H9 (cell line): ENCODE measurements at regions not wholly inside any gene's neighbourhood (a gene's known extent, or its start where the extent isn't known, plus 50 kb on each side); places are given as distances from the start of the nearest gene placed in this dataset.
"Not testable (repeated sequence)": the region's sequence is repeated elsewhere in the genome, so short reads cannot be mapped to it uniquely, and the experiment has no call there.

Experiments used
- DNase-seq: peaks from one replicate; pipeline ENCODE4 v3.0.0-alpha.2; 2017
- H2AFZ ChIP-seq: one replicate; pipeline ENCODE4 v1.6.1; 2013; ENCODE audit warnings: mild to moderate bottlenecking, low read length, control low read depth, moderate library complexity
- H2AK5ac ChIP-seq: 2 replicates; pipeline ENCODE4 v1.6.1; 2013; ENCODE audit warnings: low read length, control low read depth, mixed read lengths; ENCODE audit not compliant: insufficient read length
- H2BK120ac ChIP-seq: one replicate; pipeline ENCODE4 v1.6.1; 2013; ENCODE audit warnings: low read depth, mild to moderate bottlenecking, low read length, control low read depth, inconsistent platforms; ENCODE audit not compliant: poor library complexity, severe bottlenecking
- H2BK12ac ChIP-seq: 2 replicates; pipeline ENCODE4 v1.6.1; 2013; ENCODE audit warnings: low read length, control low read depth, mixed read lengths, low read depth; ENCODE audit not compliant: insufficient read length
- H2BK15ac ChIP-seq: 2 replicates; pipeline ENCODE4 v1.6.1; 2013; ENCODE audit warnings: low read depth, low read length, control low read depth
- H2BK20ac ChIP-seq: one replicate; pipeline ENCODE4 v1.6.1; 2013; ENCODE audit warnings: low read depth, mild to moderate bottlenecking, low read length, control low read depth, inconsistent platforms; ENCODE audit not compliant: poor library complexity, severe bottlenecking
- H2BK5ac ChIP-seq: 2 replicates; pipeline ENCODE4 v1.6.1; 2013; ENCODE audit warnings: low read length, control low read depth, mixed read lengths; ENCODE audit not compliant: insufficient read length
- H3K14ac ChIP-seq: 2 replicates; pipeline ENCODE4 v1.6.1; 2013; ENCODE audit warnings: low read length, control low read depth; ENCODE audit not compliant: insufficient read depth
- H3K18ac ChIP-seq: 2 replicates; pipeline ENCODE4 v1.6.1; 2013; ENCODE audit warnings: low read depth, mild to moderate bottlenecking, mixed read lengths, low read length, control low read depth; ENCODE audit not compliant: insufficient read length
- H3K23ac ChIP-seq: 2 replicates; pipeline ENCODE4 v1.6.1; 2013; ENCODE audit warnings: low read length, control low read depth, mixed read lengths, low read depth; ENCODE audit not compliant: insufficient read length
- H3K23me2 ChIP-seq: 2 replicates; pipeline ENCODE4 v1.6.1; 2013; ENCODE audit warnings: low read depth, mild to moderate bottlenecking, mixed read lengths, low read length, control low read depth; ENCODE audit not compliant: insufficient read length, poor library complexity, severe bottlenecking
- H3K27ac ChIP-seq: 2 replicates; pipeline ENCODE4 v1.5.1; 2013; ENCODE audit warnings: low read length, control low read depth, mixed read lengths, low read depth; ENCODE audit not compliant: insufficient read length
- H3K27me3 ChIP-seq: 2 replicates; pipeline ENCODE4 v1.6.1; 2013; ENCODE audit warnings: low read length, control low read depth, inconsistent platforms; ENCODE audit not compliant: insufficient read depth
- H3K4ac ChIP-seq: 2 replicates; pipeline ENCODE4 v1.6.1; 2013; ENCODE audit warnings: low read depth, mild to moderate bottlenecking, control low read depth, inconsistent platforms, low read length, moderate library complexity
- H3K4me1 ChIP-seq: 2 replicates; pipeline ENCODE4 v1.6.1; 2013; ENCODE audit warnings: low read length, control low read depth, inconsistent platforms; ENCODE audit not compliant: insufficient read depth
- H3K4me2 ChIP-seq: 2 replicates; pipeline ENCODE4 v1.6.1; 2013; ENCODE audit warnings: low read length, control low read depth, mixed read lengths; ENCODE audit not compliant: insufficient read length, insufficient read depth
- H3K56ac ChIP-seq: 2 replicates; pipeline ENCODE4 v1.6.1; 2013; ENCODE audit warnings: low read depth, mild to moderate bottlenecking, mixed read lengths, low read length, control low read depth; ENCODE audit not compliant: insufficient read length
- H3K79me1 ChIP-seq: 2 replicates; pipeline ENCODE4 v1.6.1; 2013; ENCODE audit warnings: low read depth, mild to moderate bottlenecking, moderate library complexity, low read length, control low read depth, inconsistent platforms; ENCODE audit not compliant: insufficient read depth, poor library complexity, severe bottlenecking
- H3K79me2 ChIP-seq: 2 replicates; pipeline ENCODE4 v1.6.1; 2013; ENCODE audit warnings: low read length, control low read depth, inconsistent platforms; ENCODE audit not compliant: insufficient read depth
- H3K9ac ChIP-seq: 2 replicates; pipeline ENCODE4 v1.6.1; 2013; ENCODE audit warnings: low read length, control low read depth, mixed read lengths; ENCODE audit not compliant: insufficient read length; ENCODE audit errors: extremely low read depth
- H3K9me3 ChIP-seq: one replicate; pipeline ENCODE4 v1.6.1; 2013; ENCODE audit warnings: low read depth, low read length, inconsistent platforms; ENCODE audit not compliant: control insufficient read depth
- H3T11ph ChIP-seq: one replicate; pipeline ENCODE4 v1.6.1; 2013; ENCODE audit warnings: mild to moderate bottlenecking, low read length, control low read depth, inconsistent platforms
- H4K20me1 ChIP-seq: one replicate; pipeline ENCODE4 v1.6.1; 2013; ENCODE audit not compliant: control insufficient read depth, insufficient read length, insufficient read depth
- H4K5ac ChIP-seq: 2 replicates; pipeline ENCODE4 v1.6.1; 2013; ENCODE audit warnings: low read depth, mild to moderate bottlenecking, mixed read lengths, low read length, control low read depth; ENCODE audit not compliant: insufficient read length
- H4K8ac ChIP-seq: replicated peaks from 2 replicates; pipeline ENCODE4 v1.6.1; 2013; ENCODE audit warnings: low read length, control low read depth, mixed read lengths, low read depth; ENCODE audit not compliant: insufficient read length
- H4K91ac ChIP-seq: 2 replicates; pipeline ENCODE4 v1.6.1; 2013; ENCODE audit warnings: low read depth, mild to moderate bottlenecking, moderate library complexity, mixed read lengths, low read length, control low read depth; ENCODE audit not compliant: insufficient read length
- H3K27ac Mint-ChIP-seq, 3 experiments: 2 replicates in 2 of 3; 3 replicates in 1 of 3; pipeline ENCODE4 v1.8.0; 2020 to 2021; ENCODE audit warnings: mixed read lengths in 3 of 3, mild to moderate bottlenecking in 1 of 3, moderate library complexity in 1 of 3
- H3K27me3 Mint-ChIP-seq: 2 replicates; pipeline ENCODE4 v1.8.0; 2021; ENCODE audit warnings: low read depth, mild to moderate bottlenecking, moderate library complexity, mixed read lengths
- H3K36me3 Mint-ChIP-seq, 3 experiments: 2 replicates in 2 of 3; 3 replicates in 1 of 3; pipeline ENCODE4 v1.8.0; 2020 to 2021; ENCODE audit warnings: low read depth in 3 of 3, mixed read lengths in 3 of 3; ENCODE audit not compliant: insufficient read depth in 1 of 3
- H3K4me1 Mint-ChIP-seq, 2 experiments: 2 replicates each; pipeline ENCODE4 v1.8.0; 2020; ENCODE audit warnings: mixed read lengths in 2 of 2
- H3K4me3 Mint-ChIP-seq, 2 experiments: 2 replicates in 1 of 2; 3 replicates in 1 of 2; pipeline ENCODE4 v1.8.0; 2020 to 2021; ENCODE audit warnings: mild to moderate bottlenecking in 2 of 2, mixed read lengths in 2 of 2, moderate library complexity in 1 of 2
- H3K9me3 Mint-ChIP-seq, 2 experiments: 2 replicates in 1 of 2; 3 replicates in 1 of 2; pipeline ENCODE4 v1.8.0; 2020; ENCODE audit warnings: mild to moderate bottlenecking in 2 of 2, mixed read lengths in 2 of 2, moderate library complexity in 1 of 2
- WGBS: extraction: QIAGEN DNeasy Blood & Tissue Kit; methylation state at CpG from one replicate; pipeline ENCODE4 v1.1.7; 2013; ENCODE audit warnings: missing lambda C conversion rate, low lambda C conversion rate, mixed read lengths; ENCODE audit not compliant: insufficient read length; ENCODE audit errors: extremely low coverage; 5-methylcytosine and 5-hydroxymethylcytosine counted together

- H3K79me2 ChIP-seq, H3K56ac ChIP-seq, H3K4me1 Mint-ChIP-seq, H2AFZ ChIP-seq, H3K4me3 Mint-ChIP-seq, H3K9ac ChIP-seq, DNase-seq, H4K8ac ChIP-seq, H4K20me1 ChIP-seq, H3K23ac ChIP-seq, H2BK15ac ChIP-seq, H4K5ac ChIP-seq, H3K4me2 ChIP-seq, H2BK5ac ChIP-seq, H4K91ac ChIP-seq, H3K27me3 ChIP-seq, H3K4ac ChIP-seq, H3K27me3 Mint-ChIP-seq, H2BK120ac ChIP-seq, H3K14ac ChIP-seq, H3K18ac ChIP-seq, H3K79me1 ChIP-seq, H3K27ac ChIP-seq, H3K4me1 ChIP-seq, H2AK5ac ChIP-seq, H2BK20ac ChIP-seq, H3K23me2 ChIP-seq, H2BK12ac ChIP-seq, H3K27ac Mint-ChIP-seq, H3T11ph ChIP-seq: not testable (repeated sequence)
- H3K9me3 ChIP-seq: peaks cover 76% of the 10 kb centered on the region
- Mint-ChIP-seq H3K36me3 (peaks cover 15 to 43% (median 19%) of the 10 kb centered on the region in 3 experiments), H3K9me3 (peaks cover 91 to 95% of the 10 kb centered on the region in 2 experiments)
- no CpG with 5 or more reads among the region's 2 CpGs for WGBS
Observed at GRCh38 chr14:106648874-106649273, 1122.5 kb downstream of the TMEM121 start.
